Hepatocyte (in vitro differentiated cells): ENCODE measurements at regions not wholly inside any gene's neighbourhood (a gene's known extent, or its start where the extent isn't known, plus 50 kb on each side); places are given as distances from the start of the nearest gene placed in this dataset.

Experiments
- DNase-seq: peaks from one replicate; pipeline ENCODE4 v3.0.0-alpha.2; 2016; ENCODE audit warnings: low spot score
- H2AFZ ChIP-seq: fragments of 200-600 bp; sonication (generic); 2 replicates; pipeline ENCODE4 v1.6.0; 2016; ENCODE audit warnings: antibody characterized with exemption, mild to moderate bottlenecking
- H3K27ac ChIP-seq: fragments of 200-600 bp; sonication (generic); 2 replicates; pipeline ENCODE4 v1.5.1; 2016; ENCODE audit warnings: mild to moderate bottlenecking
- H3K27me3 ChIP-seq: fragments of 200-600 bp; sonication (generic); 2 replicates; pipeline ENCODE4 v1.6.1; 2016
- H3K36me3 ChIP-seq: fragments of 200-600 bp; sonication (generic); replicated peaks from 2 replicates; pipeline ENCODE4 v1.5.1; 2016; ENCODE audit warnings: low read depth; ENCODE audit not compliant: insufficient read depth
- H3K4me1 ChIP-seq: fragments of 200-600 bp; sonication (generic); 2 replicates; pipeline ENCODE4 v1.5.1; 2016; ENCODE audit warnings: mild to moderate bottlenecking, moderate library complexity; ENCODE audit not compliant: insufficient read depth
- H3K4me2 ChIP-seq: fragments of 200-600 bp; sonication (generic); 2 replicates; pipeline ENCODE4 v1.6.0; 2016
- H3K4me3 ChIP-seq: fragments of 200-600 bp; sonication (generic); 2 replicates; pipeline ENCODE4 v1.5.1; 2016; ENCODE audit warnings: mild to moderate bottlenecking
- H3K79me2 ChIP-seq: fragments of 200-600 bp; sonication (generic); 2 replicates; pipeline ENCODE4 v1.6.0; 2017; ENCODE audit warnings: mild to moderate bottlenecking
- H3K9me2 ChIP-seq: fragments of 200-600 bp; sonication (generic); replicated peaks from 2 replicates; pipeline ENCODE4 v1.6.0; 2017; ENCODE audit warnings: mild to moderate bottlenecking; ENCODE audit not compliant: insufficient read depth
- H3K9me3 ChIP-seq: fragments of 200-600 bp; sonication (generic); 2 replicates; pipeline ENCODE4 v1.5.1; 2016; ENCODE audit warnings: low read depth, mild to moderate bottlenecking
- H4K20me1 ChIP-seq: fragments of 200-600 bp; sonication (generic); 2 replicates; pipeline ENCODE4 v1.6.0; 2016; ENCODE audit warnings: mild to moderate bottlenecking; ENCODE audit not compliant: insufficient read depth, poor library complexity, severe bottlenecking
- EZH2 ChIP-seq: fragments of 200-600 bp; sonication (generic); IDR thresholded peaks from 2 replicates; pipeline ENCODE4 v1.6.1; 2016; ENCODE audit warnings: antibody characterized with exemption, mild to moderate bottlenecking, borderline replicate concordance
- EZH2phosphoT487 ChIP-seq: fragments of 200-600 bp; sonication (generic); IDR thresholded peaks from one replicate; pipeline ENCODE4 v1.6.1; 2018; ENCODE audit warnings: antibody characterized with exemption, mild to moderate bottlenecking, low read depth, moderate library complexity; ENCODE audit not compliant: unreplicated experiment, severe bottlenecking
- WGBS: methylation state at CpG from one replicate; pipeline ENCODE4 v1.1.6; 2016; ENCODE audit warnings: low lambda C conversion rate; ENCODE audit errors: missing lambda C conversion rate; 5-methylcytosine and 5-hydroxymethylcytosine counted together
- TF ChIP-seq, protein P1 (sequence below): fragments of 200-600 bp; sonication (generic); IDR thresholded peaks from 2 replicates; pipeline ENCODE4 v1.5.1; 2016; ENCODE audit warnings: antibody characterized with exemption, mild to moderate bottlenecking; ENCODE audit not compliant: poor library complexity

DNA sequence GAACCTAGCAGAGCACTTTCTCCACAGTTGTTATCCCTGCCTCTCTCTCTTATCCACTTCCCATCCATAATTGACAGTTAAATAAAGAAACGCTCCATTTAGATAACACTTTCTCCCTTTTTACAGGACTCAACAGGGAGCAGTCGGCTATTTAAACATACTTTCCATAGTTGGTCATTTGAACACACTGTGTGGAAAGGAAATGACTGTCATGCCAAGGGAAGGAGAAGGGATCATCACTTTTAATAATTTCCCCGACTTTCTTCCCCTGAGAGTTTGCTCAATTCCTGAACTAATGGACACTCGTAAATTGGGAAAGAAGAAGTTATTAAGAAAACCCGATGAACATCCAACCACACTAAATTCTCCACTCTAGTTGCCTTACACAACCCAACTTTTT, 400.8 kb upstream of the PTGER4 start:
- TF ChIP-seq EZH2phosphoT487, result no peak
- TF ChIP-seq, protein P1, sequence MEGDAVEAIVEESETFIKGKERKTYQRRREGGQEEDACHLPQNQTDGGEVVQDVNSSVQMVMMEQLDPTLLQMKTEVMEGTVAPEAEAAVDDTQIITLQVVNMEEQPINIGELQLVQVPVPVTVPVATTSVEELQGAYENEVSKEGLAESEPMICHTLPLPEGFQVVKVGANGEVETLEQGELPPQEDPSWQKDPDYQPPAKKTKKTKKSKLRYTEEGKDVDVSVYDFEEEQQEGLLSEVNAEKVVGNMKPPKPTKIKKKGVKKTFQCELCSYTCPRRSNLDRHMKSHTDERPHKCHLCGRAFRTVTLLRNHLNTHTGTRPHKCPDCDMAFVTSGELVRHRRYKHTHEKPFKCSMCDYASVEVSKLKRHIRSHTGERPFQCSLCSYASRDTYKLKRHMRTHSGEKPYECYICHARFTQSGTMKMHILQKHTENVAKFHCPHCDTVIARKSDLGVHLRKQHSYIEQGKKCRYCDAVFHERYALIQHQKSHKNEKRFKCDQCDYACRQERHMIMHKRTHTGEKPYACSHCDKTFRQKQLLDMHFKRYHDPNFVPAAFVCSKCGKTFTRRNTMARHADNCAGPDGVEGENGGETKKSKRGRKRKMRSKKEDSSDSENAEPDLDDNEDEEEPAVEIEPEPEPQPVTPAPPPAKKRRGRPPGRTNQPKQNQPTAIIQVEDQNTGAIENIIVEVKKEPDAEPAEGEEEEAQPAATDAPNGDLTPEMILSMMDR, result no peak
- Histone ChIP-seq H3K4me3 (no peak overlapping the region), H3K36me3 (no peaks in the 10 kb centered on the region), H3K27ac (no peak overlapping the region), H3K9me3 (no peaks in the 10 kb centered on the region), H3K9me2 (no peaks in the 10 kb centered on the region), H3K79me2 (no peaks in the 10 kb centered on the region), H3K4me1 (no peaks in the 10 kb centered on the region), H3K27me3 (no peaks in the 10 kb centered on the region), H3K4me2 (no peak overlapping the region), H4K20me1 (no peaks in the 10 kb centered on the region), H2AFZ (no peak overlapping the region)
- 64% methylated on average over 5 of the region's 5 CpGs for WGBS
- DNase-seq, result no peak

DNA sequence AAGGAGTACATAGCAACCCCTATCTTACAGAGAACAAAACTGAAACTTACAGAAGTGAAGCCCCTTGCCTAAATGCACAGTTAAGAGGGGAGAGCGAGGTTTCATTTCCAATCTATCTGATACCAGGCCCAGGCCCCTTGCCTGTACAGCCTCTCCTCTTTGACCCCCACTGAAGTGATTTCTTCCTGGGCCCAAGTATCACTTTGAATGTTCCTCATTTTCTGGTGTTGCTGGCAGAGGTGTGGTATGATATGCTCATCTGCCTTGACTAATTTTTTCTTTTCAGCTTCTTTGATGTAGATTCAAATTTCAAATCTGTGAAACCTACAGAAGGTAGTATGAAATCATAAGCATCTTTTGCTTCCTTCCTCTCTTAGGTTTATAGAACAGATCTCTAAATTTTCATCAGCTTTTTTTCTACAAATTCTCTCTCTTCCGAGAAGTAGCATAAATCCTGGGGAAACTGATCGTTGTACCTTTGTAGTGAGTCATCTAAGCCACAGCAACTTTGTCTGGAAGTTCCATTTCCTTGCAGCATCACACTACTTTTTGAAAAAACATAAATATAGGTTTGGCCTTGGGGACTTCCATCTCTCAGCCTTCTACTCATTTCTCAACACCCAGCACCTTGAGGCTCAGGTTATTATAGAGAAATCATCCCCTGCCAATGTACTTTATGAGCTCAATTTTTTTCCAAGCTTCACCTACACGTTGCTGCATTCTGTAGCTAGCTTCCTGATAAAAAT, 402.4 kb upstream of the PTGER4 start:
- Histone ChIP-seq H4K20me1 (no peaks in the 10 kb centered on the region), H3K9me2 (no peaks in the 10 kb centered on the region), H3K27ac (no peak overlapping the region), H3K4me1 (no peaks in the 10 kb centered on the region), H3K4me2 (no peak overlapping the region), H3K36me3 (no peaks in the 10 kb centered on the region), H2AFZ (no peak overlapping the region), H3K27me3 (no peaks in the 10 kb centered on the region), H3K79me2 (no peaks in the 10 kb centered on the region), H3K9me3 (no peaks in the 10 kb centered on the region), H3K4me3 (no peak overlapping the region)
- TF ChIP-seq, protein P1, result no peak
- TF ChIP-seq EZH2, result no peak
- no peak for TF ChIP-seq EZH2phosphoT487
- DNase-seq, result no peak
- 87% methylated on average over 4 of the region's 4 CpGs for WGBS

DNA sequence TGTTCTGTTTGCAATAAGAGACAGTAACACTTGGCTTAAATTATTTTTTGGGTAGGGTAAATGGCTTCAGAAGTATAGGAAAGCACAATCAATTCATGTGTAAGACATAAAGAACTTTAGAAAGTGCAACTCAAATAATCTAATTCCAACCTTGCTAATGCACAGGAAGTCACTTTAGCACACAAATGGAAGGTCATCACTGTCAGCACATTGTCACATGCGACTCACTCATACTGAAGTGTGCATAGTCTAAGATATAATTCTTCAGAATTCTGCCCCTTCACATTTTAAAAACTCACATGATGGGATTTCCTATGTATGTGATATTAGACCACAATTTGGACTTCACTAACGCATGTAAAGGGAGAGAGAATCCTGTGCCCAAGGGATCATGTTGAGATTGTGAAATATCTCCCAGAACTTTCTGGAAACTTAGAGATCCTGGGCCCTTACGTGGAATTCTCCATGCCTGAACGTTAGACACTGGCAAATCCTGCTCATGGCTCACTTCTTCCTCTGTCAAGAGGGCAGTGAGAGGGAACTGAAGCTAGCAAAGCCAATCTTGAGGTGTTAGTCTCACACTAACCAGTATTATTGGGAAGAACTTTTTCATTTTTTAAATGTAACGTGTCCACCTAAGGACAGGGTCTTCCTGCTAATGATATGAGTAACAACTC, 403.2 kb upstream of the PTGER4 start:
- Histone ChIP-seq H3K27ac (no peak overlapping the region), H3K9me3 (no peaks in the 10 kb centered on the region), H2AFZ (no peak overlapping the region), H3K27me3 (no peaks in the 10 kb centered on the region), H3K9me2 (no peaks in the 10 kb centered on the region), H3K4me3 (no peak overlapping the region), H3K4me2 (no peak overlapping the region), H4K20me1 (no peaks in the 10 kb centered on the region), H3K79me2 (no peaks in the 10 kb centered on the region), H3K36me3 (no peaks in the 10 kb centered on the region), H3K4me1 (no peaks in the 10 kb centered on the region)
- TF ChIP-seq EZH2phosphoT487 (no peak), EZH2 (no peak)
- TF ChIP-seq, protein P1, result no peak
- DNase-seq, result no peak
- 88% methylated on average over 5 of the region's 5 CpGs for WGBS
